Hypothalamus (tissue), 51 donors: ENCODE measurements at regions not wholly inside any gene's neighbourhood (a gene's known extent, or its start where the extent isn't known, plus 50 kb on each side); places are given as distances from the start of the nearest gene placed in this dataset.
A peak's percentile ranks its signal among the peaks of the same experiment; 100 is the strongest.

Experiments used
- DNase-seq, 51 donors: peaks; one replicate each; lab custom pipeline; 2025; lab: John Stamatoyannopoulos, UW

GRCh38 chr13:79267560-79267959 lies 138.5 kb downstream of the RBM26 start:
- DNase-seq: no peak

GRCh38 chr13:79258489-79258888 lies 147.6 kb downstream of the RBM26 start:
- DNase-seq: no peak

- DNase-seq: no peak
Observed at GRCh38 chr13:79246578-79246949, 159.5 kb downstream of the RBM26 start.

GRCh38 chr13:79245937-79246577 lies 160.0 kb downstream of the RBM26 start:
- DNase-seq: no peak

GRCh38 chr13:79241697-79242096 lies 164.4 kb downstream of the RBM26 start:
- DNase-seq: no peak

GRCh38 chr13:79237981-79238380 lies 168.1 kb downstream of the RBM26 start:
- DNase-seq: no peak

- no peak for DNase-seq
Observed at GRCh38 chr13:79231887-79232286, 174.2 kb downstream of the RBM26 start.

- DNase-seq: no peak
Observed at GRCh38 chr13:79229761-79230160, 176.3 kb downstream of the RBM26 start.

- DNase-seq: no peak
Observed at GRCh38 chr13:79228972-79229371, 177.1 kb downstream of the RBM26 start.

GRCh38 chr13:79227418-79227817 lies 178.6 kb downstream of the RBM26 start:
- DNase-seq: no peak

- DNase-seq: no peak
Observed at GRCh38 chr13:79226938-79227337, 179.1 kb downstream of the RBM26 start.

- DNase-seq: no peak
Observed at GRCh38 chr13:79226250-79226649, 179.8 kb downstream of the RBM26 start.

GRCh38 chr13:79225487-79226232 lies 180.4 kb downstream of the RBM26 start:
- peak in 2 of 51 donors; percentile 1 to 41 for DNase-seq

GRCh38 chr13:79222427-79223205 lies 183.4 kb downstream of the RBM26 start:
- no peak for DNase-seq

- no peak for DNase-seq
Observed at GRCh38 chr13:79212064-79212619, 193.9 kb downstream of the RBM26 start.

- DNase-seq: no peak
Observed at GRCh38 chr13:79211377-79211776, 194.7 kb downstream of the RBM26 start.

GRCh38 chr13:79197933-79198332 lies 208.1 kb downstream of the RBM26 start:
- no peak for DNase-seq

GRCh38 chr13:79196843-79197242 lies 209.2 kb downstream of the RBM26 start:
- DNase-seq: no peak

GRCh38 chr13:79196366-79196765 lies 209.7 kb downstream of the RBM26 start:
- DNase-seq: no peak

- no peak for DNase-seq
Observed at GRCh38 chr13:79194727-79195126, 211.3 kb downstream of the RBM26 start.

GRCh38 chr13:79194272-79194671 lies 211.8 kb downstream of the RBM26 start:
- no peak for DNase-seq
